Skeletal muscle cell (primary cell): ENCODE measurements at regions not wholly inside any gene's neighbourhood (a gene's known extent, or its start where the extent isn't known, plus 50 kb on each side); places are given as distances from the start of the nearest gene placed in this dataset.
"Not testable (repeated sequence)": the region's sequence is repeated elsewhere in the genome, so short reads cannot be mapped to it uniquely, and the experiment has no call there.

Source experiments
- DNase-seq: peaks from one replicate; pipeline ENCODE4 v3.0.0-alpha.2; 2010; ENCODE audit warnings: low read depth
- H3K4me3 ChIP-seq: 2 replicates; pipeline ENCODE4 v1.5.1; 2011; ENCODE audit warnings: low read depth, mild to moderate bottlenecking, control low read depth, low read length, moderate library complexity

GRCh38 chr16:70014915-70015314, 63.8 kb downstream of the CLEC18A start:
- DNase-seq = peak; percentile 37

GRCh38 chr16:70016751-70017150, 65.6 kb downstream of the CLEC18A start:
- not testable (repeated sequence) for DNase-seq, H3K4me3 ChIP-seq

More at GRCh38 chr16:70014915-70015314, 63.8 kb downstream of the CLEC18A start:
- not testable (repeated sequence) for H3K4me3 ChIP-seq

GRCh38 chr16:70018254-70018653, 67.1 kb downstream of the CLEC18A start:
- no peak for DNase-seq
- no peak overlapping the region for H3K4me3 ChIP-seq

GRCh38 chr16:70023207-70023606, 72.1 kb downstream of the CLEC18A start:
- not testable (repeated sequence) for H3K4me3 ChIP-seq, DNase-seq

- H3K4me3 ChIP-seq, DNase-seq: not testable (repeated sequence)
These were observed 72.8 kb downstream of the CLEC18A start for GRCh38 chr16:70023956-70024355.

- not testable (repeated sequence) for DNase-seq
These were observed 75.2 kb downstream of the CLEC18A start for GRCh38 chr16:70026165-70026854.

GRCh38 chr16:70032906-70033305, 81.2 kb upstream of the PDPR start:
- not testable (repeated sequence) for DNase-seq, H3K4me3 ChIP-seq

More at GRCh38 chr16:70026165-70026854, 75.2 kb downstream of the CLEC18A start:
- H3K4me3 ChIP-seq = not testable (repeated sequence)

- not testable (repeated sequence) for DNase-seq, H3K4me3 ChIP-seq
These were observed 76.2 kb upstream of the PDPR start for GRCh38 chr16:70037913-70038312.

- DNase-seq, H3K4me3 ChIP-seq: not testable (repeated sequence)
These were observed 73.6 kb upstream of the PDPR start for GRCh38 chr16:70040554-70040953.

- DNase-seq, H3K4me3 ChIP-seq: not testable (repeated sequence)
These were observed 70.5 kb upstream of the PDPR start for GRCh38 chr16:70043538-70044067.

- H3K4me3 ChIP-seq, DNase-seq: not testable (repeated sequence)
These were observed 67.6 kb upstream of the PDPR start for GRCh38 chr16:70046560-70046959.

GRCh38 chr16:70048083-70048482, 66.0 kb upstream of the PDPR start:
- not testable (repeated sequence) for DNase-seq, H3K4me3 ChIP-seq

GRCh38 chr16:70058056-70058455, 56.1 kb upstream of the PDPR start:
- not testable (repeated sequence) for H3K4me3 ChIP-seq, DNase-seq

- H3K4me3 ChIP-seq, DNase-seq: not testable (repeated sequence)
These were observed 54.7 kb upstream of the PDPR start for GRCh38 chr16:70059429-70059828.

- DNase-seq = not testable (repeated sequence)
These were observed 53.6 kb upstream of the PDPR start for GRCh38 chr16:70060521-70061027.

GRCh38 chr16:70061671-70062218, 52.4 kb upstream of the PDPR start:
- not testable (repeated sequence) for H3K4me3 ChIP-seq, DNase-seq

More at GRCh38 chr16:70060521-70061027, 53.6 kb upstream of the PDPR start:
- H3K4me3 ChIP-seq = not testable (repeated sequence)

GRCh38 chr16:70062947-70063346, 51.2 kb upstream of the PDPR start:
- H3K4me3 ChIP-seq, DNase-seq: not testable (repeated sequence)
